Stimulated activated CD4-positive, alpha-beta T cell treated with anti-CD3 and anti-CD28 coated beads, Interleukin-1b, Interleukin-23, amount 100 ng/mL, for 4 hours (primary cell): ENCODE measurements at regions not wholly inside any gene's neighbourhood (a gene's known extent, or its start where the extent isn't known, plus 50 kb on each side); places are given as distances from the start of the nearest gene placed in this dataset.
"Not testable (repeated sequence)": the region's sequence is repeated elsewhere in the genome, so short reads cannot be mapped to it uniquely, and the experiment has no call there.

Experiments used
- DNase-seq, 2 donors: peaks; one replicate each; pipeline ENCODE4 v3.0.0-alpha.2; 2020; ENCODE audit warnings: low read depth in 2 of 2

- no peak for DNase-seq
Measured at GRCh38 chr5:108459769-108460168, 77.9 kb upstream of the FBXL17 start.

DNA sequence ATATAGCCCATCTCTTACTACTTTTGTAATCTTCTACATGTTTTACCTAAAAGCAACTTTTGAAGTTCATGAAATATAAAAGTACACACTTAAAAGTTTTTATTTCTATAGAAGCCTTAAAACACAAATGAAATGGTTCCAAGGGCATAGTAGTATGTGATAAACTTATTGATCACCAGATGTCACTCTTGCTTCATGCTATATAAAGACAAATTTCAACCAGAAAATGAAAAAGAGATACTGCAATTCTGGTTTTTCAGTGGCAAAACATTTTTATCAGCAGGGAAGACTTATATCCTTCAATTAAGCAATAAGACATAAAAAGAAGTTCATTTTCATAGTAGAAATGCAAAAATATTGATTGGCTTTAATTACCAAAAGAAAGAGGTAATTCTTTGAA is 69.4 kb upstream of the FBXL17 start:
- no peak for DNase-seq

- not testable (repeated sequence) for DNase-seq
Measured at GRCh38 chr5:108444130-108444529, 62.2 kb upstream of the FBXL17 start.

- DNase-seq: not testable (repeated sequence)
Measured at GRCh38 chr5:108442063-108442651, 60.3 kb upstream of the FBXL17 start.

- no peak for DNase-seq
Measured at GRCh38 chr5:108437425-108437824, 55.5 kb upstream of the FBXL17 start.

DNA sequence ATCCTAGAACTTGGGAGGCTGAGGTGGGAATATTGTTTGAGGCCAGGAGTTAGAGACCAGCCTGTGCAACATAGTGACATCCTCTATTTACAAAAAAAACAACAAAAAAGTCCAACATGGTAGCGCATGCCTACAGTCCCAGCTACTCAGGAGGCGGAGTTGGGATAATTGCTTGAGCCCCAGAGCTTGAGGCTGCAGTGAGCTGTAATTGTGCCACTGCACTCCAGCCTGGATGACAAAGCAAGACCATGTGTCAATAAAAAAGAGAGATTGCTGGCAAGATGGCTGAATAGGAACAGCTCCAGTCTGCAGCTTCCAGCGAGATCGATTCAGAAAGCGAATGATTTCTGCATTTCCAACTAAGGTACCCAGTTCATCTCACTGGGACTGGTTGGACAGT is 54.8 kb upstream of the FBXL17 start:
- DNase-seq: no peak

GRCh38 chr5:108433600-108433999 is 51.7 kb upstream of the FBXL17 start:
- no peak for DNase-seq

GRCh38 chr5:108432024-108432423 is 50.1 kb upstream of the FBXL17 start:
- DNase-seq: no peak
